HuH-7.5 (cell line): ENCODE measurements at regions not wholly inside any gene's neighbourhood (a gene's known extent, or its start where the extent isn't known, plus 50 kb on each side); places are given as distances from the start of the nearest gene placed in this dataset.
A peak's percentile ranks its signal among the peaks of the same experiment; 100 is the strongest.

Experiments used
- DNase-seq: peaks from one replicate; pipeline ENCODE4 v3.0.0; 2011; ENCODE audit warnings: low spot score

DNA sequence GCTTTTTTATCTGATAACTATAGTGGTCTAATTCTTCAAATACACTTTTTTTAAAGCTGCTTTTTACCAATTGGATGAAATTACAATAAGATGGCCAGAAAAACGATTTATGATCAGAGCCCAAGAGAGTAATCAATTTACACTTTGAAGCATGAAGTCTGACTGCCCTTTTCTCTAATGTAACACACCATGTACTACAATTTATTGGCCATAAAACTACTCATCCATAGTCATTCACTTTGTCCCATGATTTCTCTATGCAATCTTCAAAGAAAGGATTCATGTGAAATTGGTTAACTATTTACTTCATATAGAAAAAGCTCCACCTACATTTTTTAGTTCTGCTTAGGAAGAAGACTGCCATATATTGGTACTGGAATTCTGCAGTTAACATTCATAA, 73.6 kb upstream of the CAST start:
- no peak for DNase-seq

GRCh38 chr5:96590796-96591195, 71.4 kb upstream of the CAST start:
- no peak for DNase-seq

DNA sequence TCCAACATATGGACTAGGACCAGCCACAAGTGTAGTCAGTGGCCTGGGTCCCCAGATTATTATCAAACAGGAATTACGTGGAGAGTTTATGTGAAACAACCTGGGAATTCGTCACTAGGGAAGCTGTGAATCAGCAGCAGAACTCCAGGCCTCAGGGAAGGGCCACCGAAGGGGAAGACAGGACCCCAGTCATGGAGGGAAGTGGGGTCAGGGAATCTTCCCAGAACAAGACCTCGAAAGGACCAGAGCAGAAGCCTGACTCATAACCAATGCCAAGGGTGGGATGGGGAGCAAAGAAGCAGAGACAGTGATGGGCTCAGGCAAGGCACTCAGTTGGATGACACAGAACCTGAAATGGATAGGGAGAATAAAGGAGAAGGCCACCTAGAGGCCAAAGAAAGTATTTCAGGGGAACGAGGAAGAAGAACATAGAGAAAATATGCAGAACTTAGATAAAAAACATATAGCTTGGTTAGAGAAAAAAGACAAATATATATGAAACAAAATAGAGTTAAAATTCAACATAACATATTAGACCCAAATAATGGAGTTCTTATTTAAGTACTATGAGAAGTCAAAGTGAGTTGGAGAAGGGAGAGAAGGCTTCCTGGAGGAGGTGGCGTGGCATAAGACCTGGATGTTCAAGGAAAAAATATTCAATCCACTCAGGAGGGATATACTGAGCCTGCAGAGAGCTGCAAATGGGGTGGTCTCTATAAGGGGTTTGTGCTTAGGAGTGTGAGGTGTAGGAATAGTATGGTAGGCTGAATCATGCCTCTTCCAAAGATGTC, 66.7 kb upstream of the CAST start:
- DNase-seq = peak; percentile 13

DNA sequence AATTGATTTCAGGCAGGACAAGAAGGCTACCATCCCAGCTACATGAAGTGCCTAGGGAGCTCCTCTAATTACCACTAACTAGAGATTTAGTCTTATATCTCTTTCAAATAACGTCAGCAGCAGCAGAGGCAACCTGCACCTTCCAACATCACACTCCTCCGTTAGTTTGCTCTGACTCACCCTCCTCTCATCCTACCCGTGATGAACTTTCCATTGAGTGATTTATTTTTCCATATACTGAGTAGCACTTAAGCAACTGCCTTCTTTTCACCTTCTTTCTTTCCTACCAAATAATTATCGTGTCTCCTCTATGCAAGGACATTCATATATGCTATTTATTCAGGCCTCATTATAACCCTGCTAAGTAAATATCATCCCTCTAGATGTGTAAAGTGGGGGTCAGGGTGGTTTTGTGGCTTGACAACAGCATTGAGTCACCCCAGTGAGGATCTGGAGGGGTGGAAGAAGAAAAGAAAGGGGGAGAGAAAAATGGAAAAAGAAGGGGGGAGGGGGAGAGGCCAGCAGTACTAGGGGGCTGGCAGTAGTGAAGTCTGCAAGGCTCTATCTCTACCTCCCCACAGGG, 64.6 kb upstream of the CAST start:
- no peak for DNase-seq

GRCh38 chr5:96601200-96601599, 61.0 kb upstream of the CAST start:
- DNase-seq = no peak

DNA sequence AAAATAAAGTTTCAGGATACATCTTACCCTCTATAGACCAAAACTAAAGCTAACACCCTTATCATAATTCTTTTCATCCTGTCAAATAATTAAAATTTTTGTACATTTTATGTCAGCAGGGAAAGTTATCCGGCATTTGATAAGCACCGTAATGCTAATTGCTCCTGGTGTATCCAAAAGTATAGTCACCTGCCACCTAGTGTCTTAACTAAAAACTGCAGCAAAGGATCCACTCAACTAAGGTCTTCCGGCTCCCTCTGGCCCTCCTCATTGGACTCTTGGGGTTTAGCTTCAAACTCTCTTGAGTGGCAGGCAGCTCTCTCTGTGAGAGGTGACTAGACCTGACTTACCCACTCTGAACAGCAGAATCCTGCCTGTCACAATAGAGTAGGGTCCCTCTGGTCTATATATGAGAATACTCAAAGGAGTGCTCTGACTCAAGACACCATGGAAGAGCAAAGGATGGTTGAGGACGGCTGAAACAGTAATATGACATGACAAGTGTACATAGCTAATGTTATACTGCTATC, 60.4 kb upstream of the CAST start:
- peak; percentile 35 for DNase-seq

DNA sequence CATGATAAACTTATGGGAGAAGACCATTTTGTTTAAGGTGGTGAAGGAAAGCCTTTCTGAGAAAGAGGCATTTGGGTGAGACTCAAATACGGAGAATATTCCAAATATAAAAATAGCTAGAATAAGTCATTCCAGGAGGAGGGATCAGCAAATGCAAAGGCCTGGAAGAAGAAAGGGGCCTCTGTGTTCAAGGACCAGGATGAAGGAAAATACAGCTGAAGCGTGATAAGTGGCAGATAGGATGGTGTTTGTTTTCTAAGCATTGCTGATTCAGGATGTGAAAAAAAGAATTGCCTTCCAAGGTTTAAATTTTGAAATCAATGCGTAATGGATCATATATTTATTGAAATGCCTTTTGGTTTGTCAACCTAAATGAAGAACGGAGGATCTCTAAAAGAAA, 59.4 kb upstream of the CAST start:
- DNase-seq = no peak

GRCh38 chr5:96605144-96605837, 56.9 kb upstream of the CAST start:
- no peak for DNase-seq

- no peak for DNase-seq
These were observed 52.8 kb upstream of the CAST start for GRCh38 chr5:96609369-96609768.

GRCh38 chr5:96610747-96611146, 51.4 kb upstream of the CAST start:
- no peak for DNase-seq

GRCh38 chr5:96611946-96612345, 50.2 kb upstream of the CAST start:
- DNase-seq = no peak
